ENCODE measurements at regions not wholly inside any gene's neighbourhood (a gene's known extent, or its start where the extent isn't known, plus 50 kb on each side); places are given as distances from the start of the nearest gene placed in this dataset.

DNA sequence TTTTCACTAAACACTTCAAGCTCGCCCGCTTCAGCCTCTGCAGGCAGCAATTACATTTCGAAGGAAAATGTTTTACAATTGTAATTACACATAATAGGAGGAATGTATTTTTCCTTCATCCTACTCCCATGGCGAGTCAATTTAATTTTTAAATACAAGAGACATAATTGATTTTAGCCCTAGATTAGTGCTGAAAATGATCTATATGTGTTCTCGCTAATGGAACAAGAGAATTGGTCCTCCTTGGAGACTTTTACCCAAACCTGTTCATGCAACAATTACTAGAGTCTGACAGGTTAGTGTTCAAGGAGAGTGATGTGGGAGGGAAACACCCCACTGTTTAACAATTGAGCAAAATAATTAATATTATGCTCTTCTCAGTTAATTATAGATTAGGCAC lies 509.4 kb upstream of the SETBP1 start:
- TF ChIP-seq, protein P1, sequence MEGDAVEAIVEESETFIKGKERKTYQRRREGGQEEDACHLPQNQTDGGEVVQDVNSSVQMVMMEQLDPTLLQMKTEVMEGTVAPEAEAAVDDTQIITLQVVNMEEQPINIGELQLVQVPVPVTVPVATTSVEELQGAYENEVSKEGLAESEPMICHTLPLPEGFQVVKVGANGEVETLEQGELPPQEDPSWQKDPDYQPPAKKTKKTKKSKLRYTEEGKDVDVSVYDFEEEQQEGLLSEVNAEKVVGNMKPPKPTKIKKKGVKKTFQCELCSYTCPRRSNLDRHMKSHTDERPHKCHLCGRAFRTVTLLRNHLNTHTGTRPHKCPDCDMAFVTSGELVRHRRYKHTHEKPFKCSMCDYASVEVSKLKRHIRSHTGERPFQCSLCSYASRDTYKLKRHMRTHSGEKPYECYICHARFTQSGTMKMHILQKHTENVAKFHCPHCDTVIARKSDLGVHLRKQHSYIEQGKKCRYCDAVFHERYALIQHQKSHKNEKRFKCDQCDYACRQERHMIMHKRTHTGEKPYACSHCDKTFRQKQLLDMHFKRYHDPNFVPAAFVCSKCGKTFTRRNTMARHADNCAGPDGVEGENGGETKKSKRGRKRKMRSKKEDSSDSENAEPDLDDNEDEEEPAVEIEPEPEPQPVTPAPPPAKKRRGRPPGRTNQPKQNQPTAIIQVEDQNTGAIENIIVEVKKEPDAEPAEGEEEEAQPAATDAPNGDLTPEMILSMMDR (conservative IDR thresholded peaks at IDR 0.05 in 1 of 2, IDR thresholded peaks at IDR 0.05 in 1 of 2; ENCODE audit: low read depth in 1 of 2, low read length in 2 of 2): no peak
- TF ChIP-seq EZH2 (IDR thresholded peaks at IDR 0.05; ENCODE audit: low read length, missing control alignments): no peak
